ENCODE measurements at regions not wholly inside any gene's neighbourhood (a gene's known extent, or its start where the extent isn't known, plus 50 kb on each side); places are given as distances from the start of the nearest gene placed in this dataset.

DNA sequence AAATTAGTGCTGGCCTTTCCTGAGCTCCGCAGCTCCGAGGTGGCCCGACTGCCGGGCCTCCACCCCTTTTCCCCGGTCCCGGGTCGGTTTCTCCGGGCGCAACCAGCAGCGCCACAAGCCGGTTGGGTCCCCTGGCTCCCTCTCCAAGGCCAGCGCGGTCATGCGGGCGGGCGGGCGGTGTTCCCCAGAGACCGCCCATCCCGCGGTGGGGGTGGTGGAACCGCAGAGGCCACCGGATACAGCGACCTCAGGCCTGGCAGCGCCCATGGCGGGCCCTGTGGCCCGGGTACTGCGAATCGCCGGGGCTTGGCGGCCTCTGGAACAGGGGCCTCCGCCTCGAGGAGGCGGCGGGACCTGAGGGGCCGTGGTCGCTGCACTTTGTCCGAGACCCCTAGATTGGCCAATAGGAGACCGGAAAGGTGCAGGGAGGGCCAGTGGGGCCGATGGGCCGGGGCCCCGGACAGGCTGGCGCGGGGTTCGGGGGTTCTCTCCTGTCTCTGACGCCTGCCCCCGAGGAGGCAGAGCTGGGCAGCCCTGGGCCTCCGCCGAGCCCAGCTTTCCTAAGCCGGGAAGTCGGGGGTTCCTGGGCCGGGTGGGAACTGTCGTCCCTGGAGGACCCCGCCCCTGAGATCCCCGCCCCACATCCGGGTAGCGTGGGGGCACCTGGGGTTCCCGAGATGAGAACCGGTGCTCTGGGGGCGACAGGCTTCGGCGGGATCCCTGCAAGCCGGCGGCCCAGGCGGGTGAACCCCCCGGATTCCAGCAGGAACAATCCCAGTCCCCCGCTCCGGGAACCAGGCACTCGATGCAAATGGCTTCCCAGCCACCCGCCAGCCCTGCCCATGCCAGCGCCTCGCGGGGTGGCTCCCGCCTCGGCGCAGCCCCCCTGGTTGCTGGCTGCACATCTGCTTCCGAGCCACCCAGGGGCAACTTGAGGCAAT lies 293.9 kb downstream of the ZSWIM6 start:
- peaks cover 13% of the 10 kb centered on the region for H3K27me3 ChIP-seq (ENCODE audit: insufficient read depth, low read length, poor library complexity, severe bottlenecking)
- Mint-ChIP-seq H3K4me1 (peaks cover 4 to 8% (median 8%) of the 10 kb centered on the region in 3 donors), H3K27ac (no peak overlapping the region), H3K9me3 (peaks cover 0 to 4% (median 2%) of the 10 kb centered on the region in 5 donors), H3K27me3 (peaks cover 32 to 69% of the 10 kb centered on the region in 2 donors), H3K4me3 (peak overlapping the region in 6 of 7 donors; percentile 22 to 64 (median 46)), H3K36me3 (peaks cover 0 to 4% (median 2%) of the 10 kb centered on the region in 3 donors)
- H3K27ac ChIP-seq (ENCODE audit: low read depth, low read length), result no peak overlapping the region
- ChIA-PET POLR2A (no interaction called here), CTCF (no interaction called here)
- H3K9me3 ChIP-seq (ENCODE audit: low read length), result no peaks in the 10 kb centered on the region
- peaks cover 5% of the 10 kb centered on the region for H3K4me1 ChIP-seq (ENCODE audit: insufficient read depth, low read length)
- H3K36me3 ChIP-seq (ENCODE audit: insufficient read depth, low read length), result no peaks in the 10 kb centered on the region
- DNase-seq, result peak in 3 of 5 donors; percentile 1 to 9 (median 4)
- peak overlapping the region; percentile 15 for H3K4me3 ChIP-seq (ENCODE audit: low read length)

DNA sequence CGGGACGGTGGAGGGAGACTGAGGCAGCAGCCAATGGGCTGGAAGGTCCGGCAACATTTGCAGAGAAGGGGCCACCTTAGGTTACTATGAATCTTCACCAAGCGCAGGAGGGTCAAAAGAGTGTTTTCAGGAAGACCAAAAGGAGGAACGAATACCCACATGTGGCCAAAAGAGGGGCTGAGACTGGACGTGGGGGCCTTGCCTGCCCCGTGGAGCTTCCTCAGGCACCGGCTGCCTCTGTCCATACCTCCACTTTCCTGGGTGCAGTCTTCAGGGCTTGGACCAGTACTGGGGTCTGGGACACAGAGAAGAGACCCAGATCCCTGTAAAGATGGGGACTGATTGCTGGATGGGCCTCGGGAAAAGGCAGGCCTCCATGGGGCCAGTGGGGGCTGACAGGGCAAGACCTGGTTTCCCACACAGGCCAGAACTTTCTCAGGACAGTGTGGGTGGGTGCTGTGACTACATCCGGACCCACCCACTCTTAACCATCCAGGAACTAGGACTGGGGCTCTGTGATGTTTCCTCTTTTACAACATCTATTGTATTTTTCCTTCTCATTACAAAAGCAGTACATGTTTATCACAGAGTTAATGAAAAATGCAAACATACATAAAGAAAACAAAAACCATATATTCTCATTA lies 294.7 kb downstream of the ZSWIM6 start:
- Mint-ChIP-seq H3K4me1 (peaks cover 4 to 8% (median 8%) of the 10 kb centered on the region in 3 donors), H3K4me3 (peak overlapping the region in 6 of 7 donors; percentile 38 to 78 (median 56)), H3K27ac (no peak overlapping the region), H3K27me3 (peaks cover 30 to 71% of the 10 kb centered on the region in 2 donors), H3K9me3 (peaks cover 0 to 4% (median 2%) of the 10 kb centered on the region in 5 donors), H3K36me3 (peaks cover 0 to 4% (median 2%) of the 10 kb centered on the region in 3 donors)
- no peaks in the 10 kb centered on the region for H3K36me3 ChIP-seq (ENCODE audit: insufficient read depth, low read length)
- no peak overlapping the region for H3K4me3 ChIP-seq (ENCODE audit: low read length)
- DNase-seq, result no peak
- CTCF ChIA-PET, result no interaction called here
- POLR2A ChIA-PET, result no interaction called here
- no peaks in the 10 kb centered on the region for H3K9me3 ChIP-seq (ENCODE audit: low read length)
- H3K27me3 ChIP-seq (ENCODE audit: insufficient read depth, low read length, poor library complexity, severe bottlenecking), result peaks cover 13% of the 10 kb centered on the region
- H3K27ac ChIP-seq (ENCODE audit: low read depth, low read length), result no peak overlapping the region
- H3K4me1 ChIP-seq (ENCODE audit: insufficient read depth, low read length), result peaks cover 5% of the 10 kb centered on the region

GRCh38 chr5:61627531-61627930 lies 295.5 kb downstream of the ZSWIM6 start:
- no peak overlapping the region for H3K4me3 ChIP-seq (ENCODE audit: low read length)
- Mint-ChIP-seq H3K36me3 (peaks cover 0 to 4% (median 2%) of the 10 kb centered on the region in 3 donors), H3K27me3 (peaks cover 28 to 63% of the 10 kb centered on the region in 2 donors), H3K4me1 (peaks cover 4 to 8% (median 8%) of the 10 kb centered on the region in 3 donors), H3K27ac (no peak overlapping the region), H3K4me3 (peak overlapping the region in 1 of 7 donors; percentile 8), H3K9me3 (peaks cover 0 to 4% (median 2%) of the 10 kb centered on the region in 5 donors)
- POLR2A ChIA-PET, result no interaction called here
- no peak overlapping the region for H3K27ac ChIP-seq (ENCODE audit: low read depth, low read length)
- H3K4me1 ChIP-seq (ENCODE audit: insufficient read depth, low read length), result peaks cover 5% of the 10 kb centered on the region
- H3K9me3 ChIP-seq (ENCODE audit: low read length), result no peaks in the 10 kb centered on the region
- no peak for DNase-seq
- H3K36me3 ChIP-seq (ENCODE audit: insufficient read depth, low read length), result no peaks in the 10 kb centered on the region
- CTCF ChIA-PET, result no interaction called here
- peaks cover 13% of the 10 kb centered on the region for H3K27me3 ChIP-seq (ENCODE audit: insufficient read depth, low read length, poor library complexity, severe bottlenecking)

GRCh38 chr5:61630908-61631307 lies 298.9 kb downstream of the ZSWIM6 start:
- H3K36me3 ChIP-seq (ENCODE audit: insufficient read depth, low read length), result no peaks in the 10 kb centered on the region
- no peak for DNase-seq
- no peak overlapping the region for H3K4me3 Mint-ChIP-seq
- H3K27me3 Mint-ChIP-seq, result peaks cover 19 to 45% of the 10 kb centered on the region in 2 donors
- H3K27ac ChIP-seq (ENCODE audit: low read depth, low read length), result no peak overlapping the region
- H3K27me3 ChIP-seq (ENCODE audit: insufficient read depth, low read length, poor library complexity, severe bottlenecking), result peaks cover 4% of the 10 kb centered on the region
- peaks cover 0 to 4% (median 2%) of the 10 kb centered on the region in 3 donors for H3K36me3 Mint-ChIP-seq
- ChIA-PET CTCF (no interaction called here), POLR2A (no interaction called here)
- peaks cover 4 to 8% (median 8%) of the 10 kb centered on the region in 3 donors for H3K4me1 Mint-ChIP-seq
- H3K4me1 ChIP-seq (ENCODE audit: insufficient read depth, low read length), result peaks cover 5% of the 10 kb centered on the region
- no peak overlapping the region for H3K4me3 ChIP-seq (ENCODE audit: low read length)
- no peak overlapping the region for H3K27ac Mint-ChIP-seq
- no peaks in the 10 kb centered on the region for H3K9me3 ChIP-seq (ENCODE audit: low read length)
- peaks cover 0 to 4% (median 2%) of the 10 kb centered on the region in 5 donors for H3K9me3 Mint-ChIP-seq

DNA sequence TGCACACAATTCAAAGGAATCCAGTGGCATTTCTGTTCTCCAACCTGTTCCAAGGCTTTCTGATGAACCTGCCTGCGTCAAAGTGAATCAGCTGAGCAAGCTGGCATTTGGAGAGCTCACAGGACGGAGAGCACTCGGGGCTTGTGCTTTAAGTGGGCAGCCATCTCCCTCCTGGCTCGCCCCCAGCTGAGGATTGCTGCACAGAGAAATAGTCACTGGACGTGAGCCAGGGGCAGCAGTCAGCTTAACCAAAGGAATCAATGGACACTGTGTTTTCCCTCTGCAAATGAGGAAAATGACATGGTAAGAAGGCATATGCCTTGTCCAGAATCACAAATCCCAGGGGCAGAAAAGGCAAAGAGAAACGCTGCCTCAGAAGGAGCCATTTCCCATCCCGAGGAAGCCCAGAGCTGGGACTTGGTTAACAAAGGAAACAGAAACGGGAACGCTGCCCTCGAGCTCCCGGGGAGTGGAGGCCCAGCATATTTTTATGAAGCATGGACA lies 299.4 kb downstream of the ZSWIM6 start:
- no peaks in the 10 kb centered on the region for H3K9me3 ChIP-seq (ENCODE audit: low read length)
- peaks cover 3% of the 10 kb centered on the region for H3K4me1 ChIP-seq (ENCODE audit: insufficient read depth, low read length)
- H3K27me3 ChIP-seq (ENCODE audit: insufficient read depth, low read length, poor library complexity, severe bottlenecking), result peaks cover 2% of the 10 kb centered on the region
- no peak overlapping the region for H3K4me3 Mint-ChIP-seq
- H3K27ac Mint-ChIP-seq, result no peak overlapping the region
- H3K36me3 ChIP-seq (ENCODE audit: insufficient read depth, low read length), result no peaks in the 10 kb centered on the region
- CTCF ChIA-PET, result interaction anchor here (1.1 kb wide), 1 partner anchor 27 kb away, joined by 3 read pairs; no protein-coding TSS in a partner anchor
- no peak overlapping the region for H3K4me3 ChIP-seq (ENCODE audit: low read length)
- peaks cover 0 to 4% (median 2%) of the 10 kb centered on the region in 3 donors for H3K36me3 Mint-ChIP-seq
- DNase-seq, result no peak
- POLR2A ChIA-PET, result no interaction called here
- H3K4me1 Mint-ChIP-seq, result peaks cover 4 to 8% (median 8%) of the 10 kb centered on the region in 3 donors
- H3K9me3 Mint-ChIP-seq, result peaks cover 0 to 4% (median 2%) of the 10 kb centered on the region in 5 donors
- H3K27ac ChIP-seq (ENCODE audit: low read depth, low read length), result no peak overlapping the region
- H3K27me3 Mint-ChIP-seq, result peaks cover 22 to 45% of the 10 kb centered on the region in 2 donors

- Mint-ChIP-seq H3K27ac (no peak overlapping the region), H3K36me3 (peaks cover 0 to 4% (median 2%) of the 10 kb centered on the region in 3 donors), H3K27me3 (peaks cover 17 to 39% of the 10 kb centered on the region in 2 donors), H3K9me3 (peaks cover 0 to 4% (median 2%) of the 10 kb centered on the region in 5 donors), H3K4me3 (no peak overlapping the region), H3K4me1 (peaks cover under 1 to 4% (median 2%) of the 10 kb centered on the region in 3 donors)
- Histone ChIP-seq H3K9me3 (ENCODE audit: low read length) (no peaks in the 10 kb centered on the region), H3K36me3 (ENCODE audit: insufficient read depth, low read length) (no peaks in the 10 kb centered on the region), H3K27ac (ENCODE audit: low read depth, low read length) (no peak overlapping the region), H3K4me3 (ENCODE audit: low read length) (no peak overlapping the region), H3K4me1 (ENCODE audit: insufficient read depth, low read length) (no peaks in the 10 kb centered on the region), H3K27me3 (ENCODE audit: insufficient read depth, low read length, poor library complexity, severe bottlenecking) (no peaks in the 10 kb centered on the region)
- CTCF ChIA-PET, result interaction anchor here (1.1 kb wide), 1 partner anchor 27 kb away, joined by 3 read pairs; no protein-coding TSS in a partner anchor
- no peak for DNase-seq
- POLR2A ChIA-PET, result no interaction called here
Observed at GRCh38 chr5:61632064-61632463, 300.0 kb downstream of the ZSWIM6 start.

- Histone ChIP-seq H3K27ac (ENCODE audit: low read depth, low read length) (no peak overlapping the region), H3K27me3 (ENCODE audit: insufficient read depth, low read length, poor library complexity, severe bottlenecking) (no peaks in the 10 kb centered on the region), H3K4me3 (ENCODE audit: low read length) (no peak overlapping the region), H3K9me3 (ENCODE audit: low read length) (no peaks in the 10 kb centered on the region), H3K36me3 (ENCODE audit: insufficient read depth, low read length) (no peaks in the 10 kb centered on the region), H3K4me1 (ENCODE audit: insufficient read depth, low read length) (no peaks in the 10 kb centered on the region)
- DNase-seq, result no peak
- no peaks in the 10 kb centered on the region for H3K9me3 Mint-ChIP-seq
- no peak overlapping the region for H3K4me3 Mint-ChIP-seq
- H3K4me1 Mint-ChIP-seq, result no peaks in the 10 kb centered on the region
- peaks cover 12 to 14% of the 10 kb centered on the region in 2 donors for H3K27me3 Mint-ChIP-seq
- ChIA-PET POLR2A (no interaction called here), CTCF (no interaction called here)
- no peak overlapping the region for H3K27ac Mint-ChIP-seq
- no peaks in the 10 kb centered on the region for H3K36me3 Mint-ChIP-seq
Observed at GRCh38 chr5:61635271-61635670, 303.2 kb downstream of the ZSWIM6 start.

GRCh38 chr5:61637566-61637965 lies 305.5 kb downstream of the ZSWIM6 start:
- Histone ChIP-seq H3K4me3 (ENCODE audit: low read length) (no peak overlapping the region), H3K27me3 (ENCODE audit: insufficient read depth, low read length, poor library complexity, severe bottlenecking) (no peaks in the 10 kb centered on the region), H3K36me3 (ENCODE audit: insufficient read depth, low read length) (no peaks in the 10 kb centered on the region), H3K9me3 (ENCODE audit: low read length) (no peaks in the 10 kb centered on the region), H3K4me1 (ENCODE audit: insufficient read depth, low read length) (no peaks in the 10 kb centered on the region), H3K27ac (ENCODE audit: low read depth, low read length) (no peak overlapping the region)
- Mint-ChIP-seq H3K9me3 (no peaks in the 10 kb centered on the region), H3K4me1 (no peaks in the 10 kb centered on the region), H3K4me3 (no peak overlapping the region), H3K27me3 (peaks cover 7 to 11% of the 10 kb centered on the region in 2 donors), H3K27ac (no peak overlapping the region), H3K36me3 (no peaks in the 10 kb centered on the region)
- ChIA-PET POLR2A (no interaction called here), CTCF (no interaction called here)
- no peak for DNase-seq
